K562 (cell line): ENCODE measurements at regions not wholly inside any gene's neighbourhood (a gene's known extent, or its start where the extent isn't known, plus 50 kb on each side); places are given as distances from the start of the nearest gene placed in this dataset.

ENCODE experiments used
- ATAC-seq: fragments of 200-7000 bp; cut with Tn5 transposase; 3 replicates; pipeline ENCODE4 v1.9.1; 2020; ENCODE audit warnings: moderate library complexity
- BruUV-seq: library from RNA; stranded (reverse); fragments of 400-500 nt; replicated peaks from 2 replicates; lab custom pipeline; 2021; lab: Mats Ljungman, UMichigan
- CTCF ChIA-PET: fragments of 300-600 bp; formaldehyde crosslinking; extraction: SDS; loops from one replicate; lab custom pipeline; 2021; ENCODE audit warnings: low intra/inter-chr PET ratio; lab: Yijun Ruan, JAX
- POLR2A ChIA-PET: fragments of 300-600, 350-650 bp; sonication (Branson Sonifier 250); formaldehyde crosslinking; extraction: SDS; loops from one replicate; lab custom pipeline; 2021; ENCODE audit warnings: antibody characterized with exemption, inconsistent platforms; lab: Yijun Ruan, JAX
- DNase-seq, 4 experiments: peaks; one replicate each; pipeline versions ENCODE4 v3.0.0 to v3.0.0-alpha.2; 2011 to 2018; ENCODE audit warnings: low spot score in 3 of 4, mixed read lengths in 3 of 4; ENCODE audit errors: extremely low read depth in 1 of 4
- FAIRE-seq: peaks from 2 replicates; lab custom pipeline; 2011; peaks lifted over from hg19 to GRCh38; lab: Jason Lieb, UNC
- H2AFZ ChIP-seq: 2 replicates; pipeline ENCODE4 v1.6.0; 2011; ENCODE audit warnings: low read depth, low read length, control low read depth, inconsistent platforms
- H3K27ac ChIP-seq: fragments of 200-600 bp; 3 replicates; pipeline ENCODE4 v1.8.0; 2011; ENCODE audit warnings: low read depth, mild to moderate bottlenecking, control low read depth, inconsistent platforms, low read length, moderate library complexity, mixed read lengths; ENCODE audit errors: extremely low read depth
- H3K27me3 ChIP-seq, 2 experiments: fragments of 300-600 bp in 1 of 2; 2 replicates in 1 of 2; 3 replicates in 1 of 2; pipeline versions ENCODE4 v1.6.0 to v1.8.0; 2011; ENCODE audit warnings: inconsistent platforms in 2 of 2, low read length in 2 of 2, mild to moderate bottlenecking in 1 of 2, mixed read lengths in 1 of 2, moderate library complexity in 1 of 2; ENCODE audit not compliant: control insufficient read depth in 2 of 2, insufficient read depth in 2 of 2
- H3K36me3 ChIP-seq: fragments of 300-600 bp; 3 replicates; pipeline ENCODE4 v1.8.0; 2011; ENCODE audit warnings: mild to moderate bottlenecking, low read length, inconsistent platforms; ENCODE audit not compliant: control insufficient read depth, insufficient read depth
- H3K4me1 ChIP-seq, 2 experiments: fragments of 200-600 bp in 1 of 2; replicated peaks in 1 of 2; 2 replicates in 1 of 2; 3 replicates in 1 of 2; pipeline versions ENCODE4 v1.5.1 to v1.8.0; 2011; ENCODE audit warnings: inconsistent platforms in 2 of 2, low read length in 2 of 2, mild to moderate bottlenecking in 1 of 2, mixed read lengths in 1 of 2, moderate library complexity in 1 of 2; ENCODE audit not compliant: control insufficient read depth in 2 of 2, insufficient read depth in 2 of 2
- H3K4me2 ChIP-seq: 2 replicates; pipeline ENCODE4 v1.6.1; 2011; ENCODE audit warnings: low read length, control low read depth, inconsistent platforms, mixed read lengths; ENCODE audit not compliant: insufficient read depth
- H3K4me3 ChIP-seq: fragments of 200-600 bp; sonication (generic), shearing (Covaris generic); 2 replicates; pipeline ENCODE4 v1.5.1; 2016; ENCODE audit warnings: control low read depth, inconsistent platforms
- H3K79me2 ChIP-seq: fragments of 200-600 bp; 3 replicates; pipeline ENCODE4 v1.8.0; 2011; ENCODE audit warnings: low read length, inconsistent platforms; ENCODE audit not compliant: control insufficient read depth, insufficient read depth
- H3K9ac ChIP-seq, 2 experiments: 2 replicates each; pipeline versions ENCODE4 v1.6.0 to v1.6.1; 2011; ENCODE audit warnings: low read depth in 2 of 2, low read length in 2 of 2, control low read depth in 1 of 2, inconsistent platforms in 1 of 2, mild to moderate bottlenecking in 1 of 2, mixed read lengths in 1 of 2; ENCODE audit not compliant: insufficient read depth in 1 of 2
- H3K9me1 ChIP-seq: one replicate; pipeline ENCODE4 v1.6.0; 2011; ENCODE audit warnings: inconsistent platforms, mild to moderate bottlenecking, low read length, moderate library complexity; ENCODE audit not compliant: control insufficient read depth, insufficient read depth
- H3K9me3 ChIP-seq: replicated peaks from 2 replicates; pipeline ENCODE4 v1.5.1; 2011; ENCODE audit warnings: low read depth, low read length, inconsistent platforms; ENCODE audit not compliant: control insufficient read depth, insufficient read depth
- H4K20me1 ChIP-seq: replicated peaks from 2 replicates; pipeline ENCODE4 v1.6.1; 2011; ENCODE audit warnings: low read length, inconsistent platforms, mixed read lengths; ENCODE audit not compliant: control insufficient read depth, insufficient read depth
- ATF6 ChIP-seq: sonication (generic); formaldehyde crosslinking; IDR thresholded peaks from 2 replicates; pipeline ENCODE4 v1.4.0; 2020; ENCODE audit warnings: mild to moderate bottlenecking, missing genetic modification reagents
- CBX5 ChIP-seq: IDR thresholded peaks from 2 replicates; pipeline ENCODE4 v1.6.1; 2014; ENCODE audit warnings: low read depth, borderline replicate concordance
- CCAR2 ChIP-seq: fragments of 200-400 bp; formaldehyde crosslinking; IDR thresholded peaks from 2 replicates; pipeline ENCODE4 v1.6.1; 2017; ENCODE audit warnings: mild to moderate bottlenecking, low read depth, low read length
- CCNT2 ChIP-seq: IDR thresholded peaks from 2 replicates; pipeline ENCODE4 v1.6.1; 2011; ENCODE audit warnings: borderline replicate concordance, low read depth, mild to moderate bottlenecking, moderate library complexity, mixed read lengths, low read length; ENCODE audit not compliant: insufficient read length; ENCODE audit errors: extremely low read depth
- CREM ChIP-seq: IDR thresholded peaks from 2 replicates; pipeline ENCODE4 v1.6.1; 2014; ENCODE audit warnings: antibody characterized with exemption, low read depth
- E4F1 ChIP-seq: fragments of 250-450 bp; sonication (Bioruptor Pico); IDR thresholded peaks from 2 replicates; pipeline ENCODE4 v1.5.0; 2021; ENCODE audit warnings: mild to moderate bottlenecking, borderline replicate concordance
- KLF10 ChIP-seq: fragments of 250-450 bp; sonication (Bioruptor Pico); IDR thresholded peaks from 2 replicates; pipeline ENCODE4 v1.6.1; 2021; ENCODE audit warnings: matching md5 sums
- NFXL1 ChIP-seq: fragments of 450-650 bp; formaldehyde crosslinking; IDR thresholded peaks from 2 replicates; pipeline ENCODE4 v1.4.0; 2021; ENCODE audit warnings: mild to moderate bottlenecking
- POLR2G ChIP-seq: fragments of 200-400 bp; formaldehyde crosslinking; IDR thresholded peaks from 2 replicates; pipeline ENCODE4 v1.6.1; 2017; ENCODE audit warnings: low read depth, mild to moderate bottlenecking, antibody characterized with exemption, low read length, moderate library complexity
- RAD51 ChIP-seq: fragments of 450-650 bp; IDR thresholded peaks from 2 replicates; pipeline ENCODE4 v1.7.1; 2016; ENCODE audit warnings: low read depth, mild to moderate bottlenecking, borderline replicate concordance
- SMARCA5 ChIP-seq: fragments of 450-650 bp; IDR thresholded peaks from 2 replicates; pipeline ENCODE4 v1.6.1; 2016
- TAL1 ChIP-seq: fragments of 450-650 bp; IDR thresholded peaks from 2 replicates; pipeline ENCODE4 v1.6.1; 2016; ENCODE audit warnings: mild to moderate bottlenecking
- ZKSCAN3 ChIP-seq: fragments of 250-450 bp; sonication (Bioruptor Pico); IDR thresholded peaks from 2 replicates; pipeline ENCODE4 v1.4.0; 2020
- ZZZ3 ChIP-seq: fragments of 450-650 bp; IDR thresholded peaks from 2 replicates; pipeline ENCODE4 v1.6.1; 2016; ENCODE audit warnings: antibody characterized with exemption, mild to moderate bottlenecking, moderate library complexity
- WGBS: fragments of 100-300 bp; shearing (Covaris generic); methylation state at CpG from one replicate; pipeline ENCODE4 v1.1.6; 2016; ENCODE audit warnings: low coverage, mixed read lengths; ENCODE audit not compliant: insufficient coverage; ENCODE audit errors: missing lambda C conversion rate; 5-methylcytosine and 5-hydroxymethylcytosine counted together
- in situ Hi-C: fragments of 300-500 bp; cut with MboI; formaldehyde crosslinking; loops from 4 replicates; pipeline ENCODE4 v1.15.0; 2018; ENCODE audit warnings: inconsistent platforms, mixed read lengths
- intact Hi-C: fragments of 100-400 bp; cut with micrococcal nuclease; formaldehyde crosslinking; loops from 2 replicates; pipeline ENCODE4 v1.14.2; 2022

- no peak for ATAC-seq
- 0% methylated on average over 1 of the region's 1 CpG for WGBS
- Histone ChIP-seq H3K4me2 (no peak overlapping the region), H3K27ac (no peak overlapping the region), H3K79me2 (no peaks in the 10 kb centered on the region), H3K36me3 (no peaks in the 10 kb centered on the region), H2AFZ (no peak overlapping the region), H3K9me3 (no peaks in the 10 kb centered on the region), H3K27me3 (no peaks in the 10 kb centered on the region), H4K20me1 (no peaks in the 10 kb centered on the region), H3K4me3 (no peak overlapping the region), H3K4me1 (no peaks in the 10 kb centered on the region), H3K9ac (no peak overlapping the region), H3K9me1 (no peaks in the 10 kb centered on the region)
- DNase-seq: no peak
- ChIA-PET POLR2A (no interaction called here), CTCF (no interaction called here)
- no peak for TF ChIP-seq SMARCA5
- no peak for TF ChIP-seq NFXL1 (CRISPR knock-in tag)
- TF ChIP-seq TAL1: no peak
- no peak for TF ChIP-seq ZKSCAN3 (CRISPR knock-in tag)
- no peak for TF ChIP-seq ATF6
- TF ChIP-seq ZZZ3: no peak
- no peak for TF ChIP-seq RAD51
- TF ChIP-seq KLF10 (CRISPR knock-in tag): no peak
- TF ChIP-seq CCNT2: no peak
- no peak for TF ChIP-seq E4F1 (CRISPR knock-in tag)
- TF ChIP-seq CBX5: no peak
- no peak for TF ChIP-seq POLR2G
- TF ChIP-seq CCAR2: no peak
- TF ChIP-seq CREM: no peak
- in situ Hi-C loops (no loop called here), intact Hi-C loops (no loop called here)
- BruUV-seq: no TSS peak
- no peak for FAIRE-seq
Measured at GRCh38 chr7:84474436-84474835, 279.8 kb upstream of the SEMA3A start.
